T-helper 1 cell treated with Interleukin-12 subunit alpha and Interleukin-12 subunit beta and Interleukin-4 antibody, amounts not matched to agents 30 ng/mL and 1 ng/mL, for 36 hours (primary cell): ENCODE measurements at regions not wholly inside any gene's neighbourhood (a gene's known extent, or its start where the extent isn't known, plus 50 kb on each side); places are given as distances from the start of the nearest gene placed in this dataset.
"Not testable (repeated sequence)": the region's sequence is repeated elsewhere in the genome, so short reads cannot be mapped to it uniquely, and the experiment has no call there.

Experiments
- intact Hi-C: fragments of 100-400 bp; cut with micrococcal nuclease; formaldehyde crosslinking; loops from one replicate; pipeline ENCODE4 v1.15.1; 2024

GRCh38 chr3:99321261-99321660 is 317.1 kb upstream of the COL8A1 start:
- intact Hi-C loops, result no loop called here

- intact Hi-C loops, result no loop called here
Observed at GRCh38 chr3:99319961-99320360, 318.4 kb upstream of the COL8A1 start.

- intact Hi-C loops, result no loop called here
Observed at GRCh38 chr3:99319450-99319849, 318.9 kb upstream of the COL8A1 start.

GRCh38 chr3:99317201-99317600 is 321.2 kb upstream of the COL8A1 start:
- intact Hi-C loops, result no loop called here

- intact Hi-C loops, result no loop called here
Observed at GRCh38 chr3:99315896-99316295, 322.5 kb upstream of the COL8A1 start.

- intact Hi-C loops, result no loop called here
Observed at GRCh38 chr3:99313485-99313884, 324.9 kb upstream of the COL8A1 start.

- intact Hi-C loops, result no loop called here
Observed at GRCh38 chr3:99298661-99299060, 339.7 kb upstream of the COL8A1 start.

- intact Hi-C loops, result no loop called here
Observed at GRCh38 chr3:99295836-99296235, 342.6 kb upstream of the COL8A1 start.

GRCh38 chr3:99294092-99294491 is 344.3 kb upstream of the COL8A1 start:
- intact Hi-C loops, result not testable (repeated sequence)

- intact Hi-C loops, result no loop called here
Observed at GRCh38 chr3:99287876-99288275, 350.5 kb upstream of the COL8A1 start.

- intact Hi-C loops, result no loop called here
Observed at GRCh38 chr3:99286266-99286845, 352.0 kb upstream of the COL8A1 start.

GRCh38 chr3:99269606-99270351 is 368.3 kb upstream of the DCBLD2 start:
- intact Hi-C loops, result no loop called here

GRCh38 chr3:99256788-99257187 is 355.3 kb upstream of the DCBLD2 start:
- intact Hi-C loops, result no loop called here

- intact Hi-C loops, result no loop called here
Observed at GRCh38 chr3:99253963-99254355, 352.5 kb upstream of the DCBLD2 start.

GRCh38 chr3:99250821-99251355 is 349.4 kb upstream of the DCBLD2 start:
- intact Hi-C loops, result no loop called here

- intact Hi-C loops, result no loop called here
Observed at GRCh38 chr3:99250272-99250671, 348.8 kb upstream of the DCBLD2 start.

- intact Hi-C loops, result no loop called here
Observed at GRCh38 chr3:99249627-99250026, 348.1 kb upstream of the DCBLD2 start.

GRCh38 chr3:99248913-99249312 is 347.4 kb upstream of the DCBLD2 start:
- intact Hi-C loops, result no loop called here

- intact Hi-C loops, result no loop called here
Observed at GRCh38 chr3:99248130-99248529, 346.6 kb upstream of the DCBLD2 start.

- intact Hi-C loops, result no loop called here
Observed at GRCh38 chr3:99246010-99246654, 344.6 kb upstream of the DCBLD2 start.

GRCh38 chr3:99242271-99242670 is 340.8 kb upstream of the DCBLD2 start:
- intact Hi-C loops, result no loop called here

- intact Hi-C loops, result no loop called here
Observed at GRCh38 chr3:99240700-99241099, 339.2 kb upstream of the DCBLD2 start.
